ENCODE measurements at regions not wholly inside any gene's neighbourhood (a gene's known extent, or its start where the extent isn't known, plus 50 kb on each side); places are given as distances from the start of the nearest gene placed in this dataset.

DNA sequence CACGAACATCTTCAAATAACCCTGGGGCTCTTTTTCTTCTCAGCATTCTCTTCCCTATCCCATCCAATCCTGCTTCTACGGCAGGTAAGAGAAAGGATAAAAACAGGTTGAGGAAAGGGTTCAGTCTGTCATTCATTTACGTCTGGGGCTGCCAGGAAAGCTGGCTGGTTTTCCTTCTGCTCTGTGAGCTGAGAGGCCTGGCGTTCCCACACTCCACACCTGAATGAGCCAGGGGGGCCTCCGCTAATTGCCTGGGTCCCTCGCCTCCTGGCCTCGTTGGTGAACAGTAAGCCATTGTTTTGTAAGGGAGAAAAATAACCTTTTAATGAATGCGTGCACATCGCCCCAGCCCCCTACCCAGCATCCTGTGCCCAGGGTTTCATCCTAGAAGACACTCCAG is 70.8 kb upstream of the SIM2 start:
- TF ChIP-seq, protein P1, sequence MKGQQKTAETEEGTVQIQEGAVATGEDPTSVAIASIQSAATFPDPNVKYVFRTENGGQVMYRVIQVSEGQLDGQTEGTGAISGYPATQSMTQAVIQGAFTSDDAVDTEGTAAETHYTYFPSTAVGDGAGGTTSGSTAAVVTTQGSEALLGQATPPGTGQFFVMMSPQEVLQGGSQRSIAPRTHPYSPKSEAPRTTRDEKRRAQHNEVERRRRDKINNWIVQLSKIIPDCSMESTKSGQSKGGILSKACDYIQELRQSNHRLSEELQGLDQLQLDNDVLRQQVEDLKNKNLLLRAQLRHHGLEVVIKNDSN (IDR thresholded peaks at IDR 0.05): no peak
- TF ChIP-seq EP300 (IDR thresholded peaks at IDR 0.05; ENCODE audit: borderline replicate concordance) (no peak), TAF1 (IDR thresholded peaks at IDR 0.05; ENCODE audit: low read depth) (no peak), CREB1 (IDR thresholded peaks at IDR 0.05; ENCODE audit: low read depth) (no peak), TEAD4 (IDR thresholded peaks at IDR 0.05) (no peak)
